ENCODE measurements at regions not wholly inside any gene's neighbourhood (a gene's known extent, or its start where the extent isn't known, plus 50 kb on each side); places are given as distances from the start of the nearest gene placed in this dataset.

DNA sequence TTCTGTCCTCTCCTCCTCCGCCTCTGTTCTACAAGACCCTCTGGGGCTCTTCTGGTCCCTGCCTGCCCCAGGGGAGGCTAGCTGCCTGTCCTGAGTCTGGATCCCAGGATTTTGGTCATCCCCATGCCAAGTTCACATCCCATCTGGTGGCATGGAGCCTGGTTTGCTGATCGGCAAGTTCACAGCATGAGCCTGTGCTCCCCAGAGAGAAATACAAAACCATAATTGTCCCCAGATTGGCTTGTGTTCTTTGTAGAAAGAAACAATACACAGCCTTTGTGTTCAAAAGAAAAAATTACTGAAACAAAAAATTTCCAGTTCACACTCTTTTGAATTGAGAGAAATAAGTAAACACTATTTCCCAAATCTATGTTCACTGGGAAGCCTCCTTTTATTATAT is 149.4 kb upstream of the ZC3H12A start:
- Mint-ChIP-seq H3K4me1 (peaks cover 11% of the 10 kb centered on the region), H3K4me3 (no peak overlapping the region), H3K9me3 (peaks cover 5% of the 10 kb centered on the region; the same call in 1 of the 3 replicates), H3K36me3 (ENCODE audit: low read depth) (no peaks in the 10 kb centered on the region), H3K27me3 (ENCODE audit: insufficient read depth, low read depth, poor library complexity) (peaks cover 24% of the 10 kb centered on the region), H3K27ac (no peak overlapping the region)
- Histone ChIP-seq H3K79me2 (replicated peaks; ENCODE audit: insufficient read depth) (no peaks in the 10 kb centered on the region), H3F3A (replicated peaks; ENCODE audit: low read depth) (no peaks in the 10 kb centered on the region), H3K36me3 (ENCODE audit: insufficient read depth) (no peaks in the 10 kb centered on the region), H3K27me3 (ENCODE audit: insufficient read depth) (no peaks in the 10 kb centered on the region), H4K20me1 (replicated peaks; ENCODE audit: insufficient read depth) (no peaks in the 10 kb centered on the region), H3K27ac (ENCODE audit: low read depth) (no peak overlapping the region), H3K4me2 (no peak overlapping the region), H3K4me3 (no peak overlapping the region), H2AFZ (no peak overlapping the region), H3K9me2 (ENCODE audit: insufficient read depth) (no peaks in the 10 kb centered on the region), H3K4me1 (ENCODE audit: insufficient read depth) (no peaks in the 10 kb centered on the region; the same call in 1 of the 2 replicates)
- DNase-seq (ENCODE audit: low spot score): no peak
- no peak for ATAC-seq
- TF ChIP-seq EZH2 (IDR thresholded peaks at IDR 0.05; ENCODE audit: low read depth, unreplicated experiment): no peak
- TF ChIP-seq, protein P1, sequence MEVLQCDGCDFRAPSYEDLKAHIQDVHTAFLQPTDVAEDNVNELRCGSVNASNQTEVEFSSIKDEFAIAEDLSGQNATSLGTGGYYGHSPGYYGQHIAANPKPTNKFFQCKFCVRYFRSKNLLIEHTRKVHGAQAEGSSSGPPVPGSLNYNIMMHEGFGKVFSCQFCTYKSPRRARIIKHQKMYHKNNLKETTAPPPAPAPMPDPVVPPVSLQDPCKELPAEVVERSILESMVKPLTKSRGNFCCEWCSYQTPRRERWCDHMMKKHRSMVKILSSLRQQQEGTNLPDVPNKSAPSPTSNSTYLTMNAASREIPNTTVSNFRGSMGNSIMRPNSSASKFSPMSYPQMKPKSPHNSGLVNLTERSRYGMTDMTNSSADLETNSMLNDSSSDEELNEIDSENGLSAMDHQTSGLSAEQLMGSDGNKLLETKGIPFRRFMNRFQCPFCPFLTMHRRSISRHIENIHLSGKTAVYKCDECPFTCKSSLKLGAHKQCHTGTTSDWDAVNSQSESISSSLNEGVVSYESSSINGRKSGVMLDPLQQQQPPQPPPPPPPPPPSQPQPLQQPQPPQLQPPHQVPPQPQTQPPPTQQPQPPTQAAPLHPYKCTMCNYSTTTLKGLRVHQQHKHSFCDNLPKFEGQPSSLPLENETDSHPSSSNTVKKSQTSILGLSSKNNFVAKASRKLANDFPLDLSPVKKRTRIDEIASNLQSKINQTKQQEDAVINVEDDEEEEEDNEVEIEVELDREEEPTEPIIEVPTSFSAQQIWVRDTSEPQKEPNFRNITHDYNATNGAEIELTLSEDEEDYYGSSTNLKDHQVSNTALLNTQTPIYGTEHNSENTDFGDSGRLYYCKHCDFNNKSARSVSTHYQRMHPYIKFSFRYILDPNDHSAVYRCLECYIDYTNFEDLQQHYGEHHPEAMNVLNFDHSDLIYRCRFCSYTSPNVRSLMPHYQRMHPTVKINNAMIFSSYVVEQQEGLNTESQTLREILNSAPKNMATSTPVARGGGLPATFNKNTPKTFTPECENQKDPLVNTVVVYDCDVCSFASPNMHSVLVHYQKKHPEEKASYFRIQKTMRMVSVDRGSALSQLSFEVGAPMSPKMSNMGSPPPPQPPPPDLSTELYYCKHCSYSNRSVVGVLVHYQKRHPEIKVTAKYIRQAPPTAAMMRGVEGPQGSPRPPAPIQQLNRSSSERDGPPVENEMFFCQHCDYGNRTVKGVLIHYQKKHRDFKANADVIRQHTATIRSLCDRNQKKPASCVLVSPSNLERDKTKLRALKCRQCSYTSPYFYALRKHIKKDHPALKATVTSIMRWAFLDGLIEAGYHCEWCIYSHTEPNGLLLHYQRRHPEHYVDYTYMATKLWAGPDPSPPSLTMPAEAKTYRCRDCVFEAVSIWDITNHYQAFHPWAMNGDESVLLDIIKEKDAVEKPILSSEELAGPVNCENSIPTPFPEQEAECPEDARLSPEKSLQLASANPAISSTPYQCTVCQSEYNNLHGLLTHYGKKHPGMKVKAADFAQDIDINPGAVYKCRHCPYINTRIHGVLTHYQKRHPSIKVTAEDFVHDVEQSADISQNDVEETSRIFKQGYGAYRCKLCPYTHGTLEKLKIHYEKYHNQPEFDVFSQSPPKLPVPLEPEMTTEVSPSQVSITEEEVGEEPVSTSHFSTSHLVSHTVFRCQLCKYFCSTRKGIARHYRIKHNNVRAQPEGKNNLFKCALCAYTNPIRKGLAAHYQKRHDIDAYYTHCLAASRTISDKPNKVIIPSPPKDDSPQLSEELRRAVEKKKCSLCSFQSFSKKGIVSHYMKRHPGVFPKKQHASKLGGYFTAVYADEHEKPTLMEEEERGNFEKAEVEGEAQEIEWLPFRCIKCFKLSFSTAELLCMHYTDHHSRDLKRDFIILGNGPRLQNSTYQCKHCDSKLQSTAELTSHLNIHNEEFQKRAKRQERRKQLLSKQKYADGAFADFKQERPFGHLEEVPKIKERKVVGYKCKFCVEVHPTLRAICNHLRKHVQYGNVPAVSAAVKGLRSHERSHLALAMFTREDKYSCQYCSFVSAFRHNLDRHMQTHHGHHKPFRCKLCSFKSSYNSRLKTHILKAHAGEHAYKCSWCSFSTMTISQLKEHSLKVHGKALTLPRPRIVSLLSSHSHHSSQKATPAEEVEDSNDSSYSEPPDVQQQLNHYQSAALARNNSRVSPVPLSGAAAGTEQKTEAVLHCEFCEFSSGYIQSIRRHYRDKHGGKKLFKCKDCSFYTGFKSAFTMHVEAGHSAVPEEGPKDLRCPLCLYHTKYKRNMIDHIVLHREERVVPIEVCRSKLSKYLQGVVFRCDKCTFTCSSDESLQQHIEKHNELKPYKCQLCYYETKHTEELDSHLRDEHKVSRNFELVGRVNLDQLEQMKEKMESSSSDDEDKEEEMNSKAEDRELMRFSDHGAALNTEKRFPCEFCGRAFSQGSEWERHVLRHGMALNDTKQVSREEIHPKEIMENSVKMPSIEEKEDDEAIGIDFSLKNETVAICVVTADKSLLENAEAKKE (CRISPR knock-in tag; IDR thresholded peaks at IDR 0.05): no peak

- H3K4me1 ChIP-seq (ENCODE audit: insufficient read depth): no peaks in the 10 kb centered on the region; the same call in 1 of the 2 replicates
- H3K4me3 Mint-ChIP-seq: no peak overlapping the region
- no peaks in the 10 kb centered on the region for H3K36me3 ChIP-seq (ENCODE audit: insufficient read depth)
- H3K9me3 Mint-ChIP-seq: peaks cover 5% of the 10 kb centered on the region; the same call in 1 of the 3 replicates
- H3K27me3 Mint-ChIP-seq (ENCODE audit: insufficient read depth, low read depth, poor library complexity): peaks cover 24% of the 10 kb centered on the region
- peak overlapping the region; percentile 93 for H3K27ac Mint-ChIP-seq
- H3F3A ChIP-seq (replicated peaks; ENCODE audit: low read depth): no peaks in the 10 kb centered on the region
- no peak overlapping the region for H3K27ac ChIP-seq (ENCODE audit: low read depth)
- H4K20me1 ChIP-seq (replicated peaks; ENCODE audit: insufficient read depth): no peaks in the 10 kb centered on the region
- no peaks in the 10 kb centered on the region for H3K36me3 Mint-ChIP-seq (ENCODE audit: low read depth)
- no peak overlapping the region for H2AFZ ChIP-seq
- H3K9me2 ChIP-seq (ENCODE audit: insufficient read depth): no peaks in the 10 kb centered on the region
- no peak overlapping the region for H3K4me2 ChIP-seq
- no peak overlapping the region for H3K4me3 ChIP-seq
- H3K4me1 Mint-ChIP-seq: peaks cover 11% of the 10 kb centered on the region
- DNase-seq (ENCODE audit: low spot score) (peak; percentile 36), ATAC-seq (peak; percentile 83)
- no peaks in the 10 kb centered on the region for H3K79me2 ChIP-seq (replicated peaks; ENCODE audit: insufficient read depth)
- no peaks in the 10 kb centered on the region for H3K27me3 ChIP-seq (ENCODE audit: insufficient read depth)
- no peak for TF ChIP-seq CTCF (conservative IDR thresholded peaks at IDR 0.05; ENCODE audit: low read depth in 2 of 2)
These were observed 148.6 kb upstream of the ZC3H12A start for GRCh38 chr1:37325509-37326437.
